Mesendoderm (in vitro differentiated cells): ENCODE measurements at regions not wholly inside any gene's neighbourhood (a gene's known extent, or its start where the extent isn't known, plus 50 kb on each side); places are given as distances from the start of the nearest gene placed in this dataset.

Experiments used
- DNase-seq: peaks from one replicate; pipeline ENCODE4 v3.0.0; 2013
- H2AK5ac ChIP-seq: 2 replicates; pipeline ENCODE4 v1.6.1; 2013; ENCODE audit warnings: low read length, inconsistent platforms
- H2BK120ac ChIP-seq: 2 replicates; pipeline ENCODE4 v1.6.1; 2013; ENCODE audit warnings: low read depth, mild to moderate bottlenecking, low read length, moderate library complexity, mixed read lengths
- H2BK15ac ChIP-seq: replicated peaks from 2 replicates; pipeline ENCODE4 v1.6.1; 2013; ENCODE audit warnings: low read depth, mild to moderate bottlenecking, moderate library complexity
- H2BK5ac ChIP-seq: 2 replicates; pipeline ENCODE4 v1.6.1; 2013; ENCODE audit warnings: low read length, inconsistent platforms
- H3K18ac ChIP-seq: 2 replicates; pipeline ENCODE4 v1.6.1; 2013; ENCODE audit warnings: mild to moderate bottlenecking, low read length, mixed read lengths
- H3K23ac ChIP-seq: one replicate; pipeline ENCODE4 v1.6.1; 2013; ENCODE audit warnings: low read length
- H3K27ac ChIP-seq: 2 replicates; pipeline ENCODE4 v1.5.1; 2013; ENCODE audit warnings: low read depth, mild to moderate bottlenecking, inconsistent platforms, low read length, moderate library complexity
- H3K27me3 ChIP-seq: 2 replicates; pipeline ENCODE4 v1.6.1; 2013; ENCODE audit warnings: low read length, control low read depth, mild to moderate bottlenecking, inconsistent platforms; ENCODE audit not compliant: insufficient read depth, poor library complexity
- H3K36me3 ChIP-seq: 2 replicates; pipeline ENCODE4 v1.6.1; 2013; ENCODE audit warnings: low read length, inconsistent platforms; ENCODE audit not compliant: control insufficient read depth, insufficient read depth
- H3K4ac ChIP-seq: one replicate; pipeline ENCODE4 v1.6.1; 2013; ENCODE audit warnings: low read depth, mild to moderate bottlenecking, low read length, moderate library complexity
- H3K4me1 ChIP-seq: 2 replicates; pipeline ENCODE4 v1.6.1; 2013; ENCODE audit warnings: low read depth, low read length, inconsistent platforms; ENCODE audit not compliant: control insufficient read depth
- H3K4me2 ChIP-seq: 2 replicates; pipeline ENCODE4 v1.6.1; 2013; ENCODE audit warnings: low read length
- H3K4me3 ChIP-seq: 2 replicates; pipeline ENCODE4 v1.5.1; 2013; ENCODE audit warnings: mild to moderate bottlenecking, low read length
- H3K56ac ChIP-seq: one replicate; pipeline ENCODE4 v1.6.1; 2013; ENCODE audit warnings: low read length
- H3K79me1 ChIP-seq: 2 replicates; pipeline ENCODE4 v1.6.1; 2013; ENCODE audit warnings: low read length, inconsistent platforms
- H3K79me2 ChIP-seq: 2 replicates; pipeline ENCODE4 v1.6.1; 2013; ENCODE audit warnings: mild to moderate bottlenecking, low read length; ENCODE audit not compliant: control insufficient read depth, insufficient read depth
- H3K9ac ChIP-seq: 2 replicates; pipeline ENCODE4 v1.6.1; 2013; ENCODE audit warnings: low read length, inconsistent platforms
- H4K5ac ChIP-seq: one replicate; pipeline ENCODE4 v1.6.1; 2013; ENCODE audit warnings: low read length
- H4K8ac ChIP-seq: one replicate; pipeline ENCODE4 v1.6.1; 2013; ENCODE audit warnings: low read depth, mild to moderate bottlenecking, control low read depth, low read length, moderate library complexity
- WGBS: extraction: QIAGEN DNeasy Blood & Tissue Kit; methylation state at CpG from one replicate; pipeline ENCODE4 v1.1.7; 2013; ENCODE audit warnings: low lambda C conversion rate, missing lambda C conversion rate; ENCODE audit not compliant: insufficient coverage; ENCODE audit errors: extremely low coverage; 5-methylcytosine and 5-hydroxymethylcytosine counted together

- no peak overlapping the region for H3K9ac ChIP-seq
- H3K56ac ChIP-seq, result no peak overlapping the region
- no peak overlapping the region for H3K27ac ChIP-seq
- no peak overlapping the region for H2BK15ac ChIP-seq
- H3K27me3 ChIP-seq, result no peaks in the 10 kb centered on the region
- H3K4me1 ChIP-seq, result no peaks in the 10 kb centered on the region
- no peak overlapping the region for H3K4me2 ChIP-seq
- no peak overlapping the region for H2BK120ac ChIP-seq
- H3K23ac ChIP-seq, result no peak overlapping the region
- H2AK5ac ChIP-seq, result no peak overlapping the region
- H3K36me3 ChIP-seq, result no peaks in the 10 kb centered on the region
- H4K8ac ChIP-seq, result no peak overlapping the region
- H3K79me1 ChIP-seq, result no peaks in the 10 kb centered on the region
- no peak overlapping the region for H3K4me3 ChIP-seq
- no peak for DNase-seq
- H3K79me2 ChIP-seq, result no peaks in the 10 kb centered on the region
- no peak overlapping the region for H3K18ac ChIP-seq
- H4K5ac ChIP-seq, result no peak overlapping the region
- H3K4ac ChIP-seq, result no peak overlapping the region
- H2BK5ac ChIP-seq, result no peak overlapping the region
- WGBS, result no CpG with 5 or more reads among the region's 3 CpGs
These were observed 259.4 kb upstream of the SORCS1 start for GRCh38 chr10:107423903-107424302.

- Histone ChIP-seq H3K56ac (no peak overlapping the region), H2AK5ac (no peak overlapping the region), H2BK5ac (no peak overlapping the region), H3K23ac (no peak overlapping the region), H3K27ac (no peak overlapping the region), H3K79me2 (no peaks in the 10 kb centered on the region), H3K4me2 (no peak overlapping the region), H3K9ac (no peak overlapping the region), H3K4me1 (no peaks in the 10 kb centered on the region), H3K79me1 (no peaks in the 10 kb centered on the region), H2BK15ac (no peak overlapping the region), H3K4me3 (no peak overlapping the region), H3K4ac (no peak overlapping the region), H3K27me3 (no peaks in the 10 kb centered on the region), H4K5ac (no peak overlapping the region), H3K36me3 (no peaks in the 10 kb centered on the region), H2BK120ac (no peak overlapping the region), H3K18ac (no peak overlapping the region), H4K8ac (no peak overlapping the region)
- no CpG with 5 or more reads among the region's 2 CpGs for WGBS
- no peak for DNase-seq
These were observed 258.2 kb upstream of the SORCS1 start for GRCh38 chr10:107422681-107423080.

- Histone ChIP-seq H3K4me2 (no peak overlapping the region), H2AK5ac (no peak overlapping the region), H3K27me3 (no peaks in the 10 kb centered on the region), H2BK5ac (no peak overlapping the region), H3K23ac (no peak overlapping the region), H3K18ac (no peak overlapping the region), H3K4me3 (no peak overlapping the region), H3K4ac (no peak overlapping the region), H2BK15ac (no peak overlapping the region), H4K5ac (no peak overlapping the region), H3K36me3 (no peaks in the 10 kb centered on the region), H3K27ac (no peak overlapping the region), H4K8ac (no peak overlapping the region), H3K79me1 (no peaks in the 10 kb centered on the region), H3K4me1 (no peaks in the 10 kb centered on the region), H2BK120ac (no peak overlapping the region), H3K79me2 (no peaks in the 10 kb centered on the region), H3K9ac (no peak overlapping the region), H3K56ac (no peak overlapping the region)
- WGBS, result no CpG with 5 or more reads among the region's 3 CpGs
- no peak for DNase-seq
These were observed 255.7 kb upstream of the SORCS1 start for GRCh38 chr10:107420196-107420595.

GRCh38 chr10:107418085-107418806, 253.7 kb upstream of the SORCS1 start:
- H3K36me3 ChIP-seq, result no peaks in the 10 kb centered on the region
- H2AK5ac ChIP-seq, result no peak overlapping the region
- H3K23ac ChIP-seq, result no peak overlapping the region
- no peak overlapping the region for H2BK15ac ChIP-seq
- H2BK5ac ChIP-seq, result no peak overlapping the region
- H3K4me3 ChIP-seq, result no peak overlapping the region
- H3K4me1 ChIP-seq, result no peaks in the 10 kb centered on the region
- no peak overlapping the region for H3K9ac ChIP-seq
- H3K79me1 ChIP-seq, result no peaks in the 10 kb centered on the region
- H3K27ac ChIP-seq, result no peak overlapping the region
- H3K79me2 ChIP-seq, result no peaks in the 10 kb centered on the region
- no peak for DNase-seq
- H3K27me3 ChIP-seq, result no peaks in the 10 kb centered on the region
- H3K4ac ChIP-seq, result no peak overlapping the region
- H3K56ac ChIP-seq, result no peak overlapping the region
- no peak overlapping the region for H3K4me2 ChIP-seq
- no peak overlapping the region for H4K5ac ChIP-seq
- H2BK120ac ChIP-seq, result no peak overlapping the region
- whole genome bisulfite sequencing, result no CpG with 5 or more reads among the region's 7 CpGs
- H4K8ac ChIP-seq, result no peak overlapping the region
- no peak overlapping the region for H3K18ac ChIP-seq

GRCh38 chr10:107417446-107417845, 252.9 kb upstream of the SORCS1 start:
- no peaks in the 10 kb centered on the region for H3K4me1 ChIP-seq
- no peaks in the 10 kb centered on the region for H3K36me3 ChIP-seq
- no peak overlapping the region for H4K8ac ChIP-seq
- no peak overlapping the region for H3K27ac ChIP-seq
- H3K79me2 ChIP-seq, result no peaks in the 10 kb centered on the region
- no peak overlapping the region for H3K56ac ChIP-seq
- H3K9ac ChIP-seq, result no peak overlapping the region
- H3K4ac ChIP-seq, result no peak overlapping the region
- no peak overlapping the region for H4K5ac ChIP-seq
- H2AK5ac ChIP-seq, result no peak overlapping the region
- no peak overlapping the region for H2BK120ac ChIP-seq
- DNase-seq, result no peak
- WGBS, result no CpG with 5 or more reads among the region's 2 CpGs
- no peak overlapping the region for H2BK5ac ChIP-seq
- H3K4me3 ChIP-seq, result no peak overlapping the region
- no peak overlapping the region for H3K18ac ChIP-seq
- H3K23ac ChIP-seq, result no peak overlapping the region
- H3K27me3 ChIP-seq, result no peaks in the 10 kb centered on the region
- no peak overlapping the region for H2BK15ac ChIP-seq
- H3K4me2 ChIP-seq, result no peak overlapping the region
- H3K79me1 ChIP-seq, result no peaks in the 10 kb centered on the region

- no peak overlapping the region for H3K27ac ChIP-seq
- no CpG with 5 or more reads among the region's 2 CpGs for WGBS
- H3K4me3 ChIP-seq, result no peak overlapping the region
- H3K79me2 ChIP-seq, result no peaks in the 10 kb centered on the region
- no peak overlapping the region for H3K4me2 ChIP-seq
- H3K27me3 ChIP-seq, result no peaks in the 10 kb centered on the region
- H4K5ac ChIP-seq, result no peak overlapping the region
- H3K23ac ChIP-seq, result no peak overlapping the region
- H4K8ac ChIP-seq, result no peak overlapping the region
- DNase-seq, result no peak
- no peaks in the 10 kb centered on the region for H3K36me3 ChIP-seq
- H3K18ac ChIP-seq, result no peak overlapping the region
- H3K79me1 ChIP-seq, result no peaks in the 10 kb centered on the region
- H3K4me1 ChIP-seq, result no peaks in the 10 kb centered on the region
- H3K56ac ChIP-seq, result no peak overlapping the region
- no peak overlapping the region for H2BK120ac ChIP-seq
- no peak overlapping the region for H3K4ac ChIP-seq
- no peak overlapping the region for H2BK15ac ChIP-seq
- H3K9ac ChIP-seq, result no peak overlapping the region
- H2BK5ac ChIP-seq, result no peak overlapping the region
- H2AK5ac ChIP-seq, result no peak overlapping the region
These were observed 250.9 kb upstream of the SORCS1 start for GRCh38 chr10:107415446-107415845.
